B cell (primary cell): ENCODE measurements at regions not wholly inside any gene's neighbourhood (a gene's known extent, or its start where the extent isn't known, plus 50 kb on each side); places are given as distances from the start of the nearest gene placed in this dataset.

ENCODE experiments used
- ATAC-seq: fragments of 200-7000 bp; cut with Tn5 transposase; one replicate; pipeline ENCODE4 v1.10.0; 2021; ENCODE audit warnings: low read depth, mild to moderate bottlenecking, moderate number of reproducible peaks, moderate library complexity
- CTCF ChIA-PET: fragments of 350-600 bp; sonication (Branson Sonifier 250); formaldehyde crosslinking; loops from one replicate; lab custom pipeline; 2021; ENCODE audit warnings: antibody characterized with exemption, inconsistent platforms; lab: Charles Lee
- POLR2A ChIA-PET: fragments of 350-600 bp; sonication (Branson Sonifier 250); formaldehyde crosslinking; loops from one replicate; lab custom pipeline; 2021; ENCODE audit warnings: antibody characterized with exemption; lab: Charles Lee
- DNase-seq: peaks from one replicate; pipeline ENCODE4 v3.0.0; 2013
- H2AFZ ChIP-seq: 2 replicates; pipeline ENCODE4 v1.6.1; 2012; ENCODE audit warnings: mild to moderate bottlenecking, low read depth, low read length; ENCODE audit not compliant: insufficient read depth, poor library complexity, severe bottlenecking
- H3K27ac ChIP-seq, 2 donors: 1 replicate in 1 of 2; 2 replicates in 1 of 2; pipeline ENCODE4 v1.5.1; 2012 to 2013; ENCODE audit warnings: low read length in 2 of 2, mild to moderate bottlenecking in 2 of 2, moderate library complexity in 1 of 2
- H3K27me3 ChIP-seq, 4 experiments: fragments of 200-600 bp in 1 of 4; sonication (generic) in 1 of 4; replicated peaks in 1 of 4; 1 replicate in 2 of 4; 2 replicates in 2 of 4; pipeline versions ENCODE4 v1.6.1 to v1.7.0; 2013 to 2016; ENCODE audit warnings: low read length in 3 of 4, mild to moderate bottlenecking in 2 of 4, mixed read lengths in 1 of 4, moderate library complexity in 1 of 4; ENCODE audit not compliant: insufficient read depth in 4 of 4, control insufficient read depth in 3 of 4; ENCODE audit errors: control extremely low read depth in 1 of 4
- H3K36me3 ChIP-seq, 2 experiments: replicated peaks in 1 of 2; 1 replicate in 1 of 2; 2 replicates in 1 of 2; pipeline versions ENCODE4 v1.6.1 to v1.7.1; 2013; ENCODE audit warnings: low read length in 1 of 2; ENCODE audit not compliant: insufficient read depth in 2 of 2, control insufficient read depth in 1 of 2; ENCODE audit errors: control extremely low read depth in 1 of 2, extremely low read depth in 1 of 2
- H3K4me1 ChIP-seq, 2 donors: fragments of 200-600 bp in 1 of 2; sonication (generic) in 1 of 2; 1 replicate in 1 of 2; 2 replicates in 1 of 2; pipeline versions ENCODE4 v1.5.1 to v1.6.1; 2013 to 2017; ENCODE audit warnings: low read length in 2 of 2; ENCODE audit not compliant: control insufficient read depth in 2 of 2, insufficient read depth in 2 of 2
- H3K4me2 ChIP-seq: replicated peaks from 2 replicates; pipeline ENCODE3; 2012; ENCODE audit warnings: mild to moderate bottlenecking, low read depth, low read length; ENCODE audit not compliant: poor library complexity, severe bottlenecking
- H3K4me3 ChIP-seq, 5 experiments: fragments of 200-600 bp in 1 of 5; sonication (generic) in 1 of 5; 1 replicate in 3 of 5; 2 replicates in 2 of 5; pipeline versions ENCODE4 v1.5.1 to v1.7.0; 2011 to 2016; ENCODE audit warnings: low read length in 4 of 5, mild to moderate bottlenecking in 4 of 5, low read depth in 2 of 5, control low read depth in 1 of 5, moderate library complexity in 1 of 5; ENCODE audit not compliant: insufficient read depth in 1 of 5; ENCODE audit errors: control extremely low read depth in 1 of 5, extremely low read depth in 1 of 5
- H3K79me2 ChIP-seq: fragments of 200-600 bp; sonication (generic); one replicate; pipeline ENCODE4 v1.6.0; 2016; ENCODE audit warnings: low read length; ENCODE audit not compliant: control insufficient read depth, insufficient read depth
- H3K9ac ChIP-seq: fragments of 200-600 bp; sonication (generic); 2 replicates; pipeline ENCODE4 v1.6.1; 2017; ENCODE audit warnings: mild to moderate bottlenecking, low read length, moderate library complexity
- H3K9me3 ChIP-seq, 3 donors: one replicate each; pipeline versions ENCODE4 v1.6.1 to v1.7.1; 2013; ENCODE audit warnings: low read length in 2 of 3; ENCODE audit not compliant: control insufficient read depth in 2 of 3, insufficient read depth in 1 of 3; ENCODE audit errors: control extremely low read depth in 1 of 3
- H4K20me1 ChIP-seq: 2 replicates; pipeline ENCODE4 v1.6.0; 2012; ENCODE audit warnings: mild to moderate bottlenecking, low read length; ENCODE audit not compliant: insufficient read depth, control insufficient read depth, poor library complexity, severe bottlenecking
- H3K27ac Mint-ChIP-seq: one replicate; pipeline ENCODE4 v1.8.0; 2021; ENCODE audit warnings: mixed read lengths
- H3K27me3 Mint-ChIP-seq: one replicate; pipeline ENCODE4 v1.8.0; 2021; ENCODE audit warnings: mixed read lengths
- H3K4me1 Mint-ChIP-seq: one replicate; pipeline ENCODE4 v1.8.0; 2021; ENCODE audit warnings: mixed read lengths
- H3K4me3 Mint-ChIP-seq: one replicate; pipeline ENCODE4 v1.8.0; 2021; ENCODE audit warnings: mixed read lengths
- H3K9me3 Mint-ChIP-seq: one replicate; pipeline ENCODE4 v1.8.0; 2022; ENCODE audit warnings: mixed read lengths; ENCODE audit not compliant: insufficient read depth
- CTCF ChIP-seq: fragments of 200-600 bp; IDR thresholded peaks from one replicate; pipeline ENCODE4 v1.8.0; 2022; ENCODE audit warnings: antibody characterized with exemption, mild to moderate bottlenecking
- EZH2 ChIP-seq: IDR thresholded peaks from 2 replicates; pipeline ENCODE4 v1.6.1; 2012; ENCODE audit warnings: borderline replicate concordance, low read depth, mild to moderate bottlenecking, moderate library complexity, low read length; ENCODE audit not compliant: insufficient read depth, poor library complexity, severe bottlenecking
- WGBS: methylation state at CpG from one replicate; pipeline ENCODE4 v1.1.5; 2013; ENCODE audit warnings: missing lambda C conversion rate; ENCODE audit not compliant: insufficient coverage; 5-methylcytosine and 5-hydroxymethylcytosine counted together
- intact Hi-C: fragments of 100-400 bp; cut with micrococcal nuclease; formaldehyde crosslinking; loops from one replicate; pipeline ENCODE4 v1.10.0; 2022

DNA sequence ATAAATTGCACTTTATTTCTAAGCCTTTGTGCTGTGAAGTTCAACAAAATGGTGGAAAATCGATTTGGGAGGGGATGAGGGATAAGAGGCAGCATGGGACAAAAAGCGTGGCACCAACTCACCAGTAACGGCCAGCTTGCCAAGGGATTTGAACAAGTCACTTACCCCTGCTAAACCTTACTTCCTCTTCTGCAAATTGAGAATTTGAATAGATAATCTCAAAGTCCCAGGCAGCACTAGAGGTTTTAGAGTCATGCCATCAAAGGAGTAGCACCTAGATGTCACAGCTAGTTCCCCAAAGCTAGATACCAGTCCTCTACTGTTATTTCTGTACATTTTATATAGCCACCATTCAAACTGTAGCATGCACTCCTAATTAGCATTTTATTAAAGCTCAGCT is 83.7 kb upstream of the VRK2 start:
- 100% methylated on average over 1 of the region's 3 CpGs for WGBS
- no peaks in the 10 kb centered on the region for H3K9me3 ChIP-seq
- no peak overlapping the region for H3K27ac ChIP-seq
- Mint-ChIP-seq H3K4me1 (peaks cover 6% of the 10 kb centered on the region), H3K27me3 (no peaks in the 10 kb centered on the region), H3K9me3 (no peaks in the 10 kb centered on the region), H3K4me3 (no peak overlapping the region), H3K27ac (no peak overlapping the region)
- H3K79me2 ChIP-seq: no peaks in the 10 kb centered on the region
- POLR2A ChIA-PET: no interaction called here
- no peak overlapping the region for H3K9ac ChIP-seq
- no peak overlapping the region for H3K4me3 ChIP-seq
- DNase-seq: peak; percentile 23
- intact Hi-C loops: no loop called here
- no peaks in the 10 kb centered on the region for H3K36me3 ChIP-seq
- H3K4me2 ChIP-seq: peak overlapping the region; percentile 14
- peak; percentile 33 for ATAC-seq
- H4K20me1 ChIP-seq: no peaks in the 10 kb centered on the region
- no peak overlapping the region for H2AFZ ChIP-seq
- H3K4me1 ChIP-seq: peaks cover 4 to 8% of the 10 kb centered on the region in 2 donors
- no peaks in the 10 kb centered on the region for H3K27me3 ChIP-seq
- TF ChIP-seq EZH2 (no peak), CTCF (no peak)
- CTCF ChIA-PET: interaction anchor here (1.0 kb wide), 1 partner anchor 83 kb away, joined by 3 read pairs; no protein-coding TSS in a partner anchor

GRCh38 chr2:57965219-57965618 is 81.4 kb upstream of the VRK2 start:
- WGBS: no CpG with 5 or more reads among the region's 1 CpG

More at GRCh38 chr2:57965219-57965618, 81.4 kb upstream of the VRK2 start:
- intact Hi-C loops: no loop called here
- CTCF ChIA-PET: interaction anchor here (2.0 kb wide), 1 partner anchor 18 kb away, joined by 4 read pairs; no protein-coding TSS in a partner anchor
- H3K27me3 Mint-ChIP-seq: no peaks in the 10 kb centered on the region
- no peak for TF ChIP-seq CTCF
- no peak for TF ChIP-seq EZH2
- no peaks in the 10 kb centered on the region for H4K20me1 ChIP-seq
- DNase-seq (no peak), ATAC-seq (no peak)
- no peak overlapping the region for H3K27ac ChIP-seq
- no peak overlapping the region for H3K9ac ChIP-seq
- no peaks in the 10 kb centered on the region for H3K79me2 ChIP-seq
- H3K9me3 Mint-ChIP-seq: no peaks in the 10 kb centered on the region
- no peak overlapping the region for H3K4me3 Mint-ChIP-seq
- peaks cover 6% of the 10 kb centered on the region for H3K4me1 Mint-ChIP-seq
- no peak overlapping the region for H3K4me3 ChIP-seq
- H3K4me2 ChIP-seq: no peak overlapping the region
- no peaks in the 10 kb centered on the region for H3K27me3 ChIP-seq
- no peak overlapping the region for H2AFZ ChIP-seq
- no peaks in the 10 kb centered on the region for H3K36me3 ChIP-seq
- peaks cover 4 to 8% of the 10 kb centered on the region in 2 donors for H3K4me1 ChIP-seq
- no peak overlapping the region for H3K27ac Mint-ChIP-seq
- POLR2A ChIA-PET: no interaction called here
- H3K9me3 ChIP-seq: no peaks in the 10 kb centered on the region
